Gastrocnemius medialis (tissue), 4 donors: ENCODE measurements at regions not wholly inside any gene's neighbourhood (a gene's known extent, or its start where the extent isn't known, plus 50 kb on each side); places are given as distances from the start of the nearest gene placed in this dataset.
"Not testable (repeated sequence)": the region's sequence is repeated elsewhere in the genome, so short reads cannot be mapped to it uniquely, and the experiment has no call there.

Experiments used
- ATAC-seq, 2 donors: fragments of 150-250 bp; one replicate each; pipeline ENCODE4 v1.9.1; 2016
- DNase-seq, 2 donors: peaks; one replicate each; pipeline ENCODE4 v3.0.0-alpha.2; 2019
- H3K27ac ChIP-seq, 4 donors: fragments of 200-600 bp; sonication (generic); 1 replicate in 1 of 4; 2 replicates in 3 of 4; pipeline ENCODE4 v1.5.1; 2016 to 2018; ENCODE audit warnings: mild to moderate bottlenecking in 2 of 4, moderate library complexity in 1 of 4
- H3K27me3 ChIP-seq, 3 donors: fragments of 200-600 bp; sonication (generic) in 2 of 3; 1 replicate in 1 of 3; 2 replicates in 2 of 3; pipeline versions ENCODE4 v1.5.1 to v1.6.0; 2016 to 2019; ENCODE audit warnings: mild to moderate bottlenecking in 1 of 3, moderate library complexity in 1 of 3
- H3K36me3 ChIP-seq, 2 donors: fragments of 200-600 bp; sonication (generic) in 1 of 2; one replicate each; pipeline ENCODE4 v1.5.1; 2017 to 2018
- H3K4me1 ChIP-seq, 2 donors: fragments of 200-600 bp; sonication (generic) in 1 of 2; one replicate each; pipeline ENCODE4 v1.5.1; 2016 to 2017; ENCODE audit warnings: mild to moderate bottlenecking in 2 of 2
- H3K4me3 ChIP-seq, 4 donors: fragments of 200-600 bp; sonication (generic) in 3 of 4; 1 replicate in 1 of 4; 2 replicates in 3 of 4; pipeline ENCODE4 v1.5.1; 2016 to 2019; ENCODE audit warnings: mild to moderate bottlenecking in 2 of 4
- H3K9me3 ChIP-seq, 3 donors: fragments of 200-600 bp; sonication (generic) in 2 of 3; 1 replicate in 1 of 3; 2 replicates in 2 of 3; pipeline ENCODE4 v1.5.1; 2016 to 2019
- CTCF ChIP-seq, 5 experiments: fragments of 450-650 bp in 3 of 5; fragments of 200-600 bp in 2 of 5; sonication (generic) in 2 of 5; IDR thresholded peaks in 4 of 5; conservative IDR thresholded peaks in 1 of 5; 1 replicate in 4 of 5; 2 replicates in 1 of 5; pipeline ENCODE4 v1.5.1; 2016 to 2019; ENCODE audit warnings: antibody characterized with exemption in 5 of 5, mild to moderate bottlenecking in 3 of 5, moderate library complexity in 3 of 5
- POLR2A ChIP-seq, 2 donors: fragments of 450-650 bp; IDR thresholded peaks; one replicate each; pipeline ENCODE4 v1.6.1; 2017; ENCODE audit warnings: antibody characterized with exemption in 2 of 2, mild to moderate bottlenecking in 2 of 2, moderate library complexity in 2 of 2
- in situ Hi-C, 4 donors: fragments of 200-750 bp; cut with MboI; loops; one replicate each; pipeline versions ENCODE4 v1.15.0 to v1.8.0; 2017; ENCODE audit warnings: low sequenced_read_pairs in 4 of 4
- intact Hi-C: fragments of 100-400 bp; cut with DNase I; formaldehyde crosslinking; loops from one replicate; pipeline ENCODE4 v1.15.1; 2023; ENCODE audit warnings: low total_unique reads

GRCh38 chr14:84483072-84483420 lies 1046.9 kb upstream of the FLRT2 start:
- Histone ChIP-seq H3K27ac (no peak overlapping the region), H3K4me1 (no peaks in the 10 kb centered on the region), H3K36me3 (no peaks in the 10 kb centered on the region), H3K9me3 (no peaks in the 10 kb centered on the region), H3K4me3 (no peak overlapping the region), H3K27me3 (no peaks in the 10 kb centered on the region)
- ATAC-seq (no peak), DNase-seq (no peak)
- TF ChIP-seq CTCF (IDR thresholded peaks at IDR 0.05 in 4 of 5, conservative IDR thresholded peaks at IDR 0.05 in 1 of 5) (no peak), POLR2A (IDR thresholded peaks at IDR 0.05) (no peak)
- intact Hi-C loops, result no loop called here
- in situ Hi-C loops, result no loop called here

GRCh38 chr14:84484243-84484642 lies 1045.7 kb upstream of the FLRT2 start:
- H3K36me3 ChIP-seq, ATAC-seq, in situ Hi-C loops, H3K27ac ChIP-seq, H3K27me3 ChIP-seq, H3K4me1 ChIP-seq, intact Hi-C loops, DNase-seq, H3K9me3 ChIP-seq, H3K4me3 ChIP-seq: not testable (repeated sequence)

- no peak overlapping the region for H3K27ac ChIP-seq
- H3K4me1 ChIP-seq, result no peaks in the 10 kb centered on the region
- no peaks in the 10 kb centered on the region for H3K36me3 ChIP-seq
- in situ Hi-C loops (no loop called here), intact Hi-C loops (no loop called here)
- no peaks in the 10 kb centered on the region for H3K9me3 ChIP-seq
- DNase-seq (no peak), ATAC-seq (no peak)
- H3K4me3 ChIP-seq, result no peak overlapping the region
- no peaks in the 10 kb centered on the region for H3K27me3 ChIP-seq
- no peak for TF ChIP-seq CTCF (IDR thresholded peaks at IDR 0.05 in 4 of 5, conservative IDR thresholded peaks at IDR 0.05 in 1 of 5)
These were observed 1044.9 kb upstream of the FLRT2 start for GRCh38 chr14:84485036-84485435.

- ATAC-seq, result no peak
- no peaks in the 10 kb centered on the region for H3K9me3 ChIP-seq
These were observed 1039.9 kb upstream of the FLRT2 start for GRCh38 chr14:84490081-84490480.

GRCh38 chr14:84492685-84493084 lies 1037.3 kb upstream of the FLRT2 start:
- in situ Hi-C loops (no loop called here), intact Hi-C loops (no loop called here)
- DNase-seq (no peak), ATAC-seq (no peak)
- Histone ChIP-seq H3K27me3 (no peaks in the 10 kb centered on the region), H3K4me1 (no peaks in the 10 kb centered on the region), H3K27ac (no peak overlapping the region), H3K36me3 (no peaks in the 10 kb centered on the region), H3K9me3 (no peaks in the 10 kb centered on the region), H3K4me3 (no peak overlapping the region)
- TF ChIP-seq CTCF (IDR thresholded peaks at IDR 0.05 in 4 of 5, conservative IDR thresholded peaks at IDR 0.05 in 1 of 5), result no peak
- no peak for TF ChIP-seq POLR2A (IDR thresholded peaks at IDR 0.05)

More at GRCh38 chr14:84490081-84490480, 1039.9 kb upstream of the FLRT2 start:
- Histone ChIP-seq H3K27me3 (no peaks in the 10 kb centered on the region), H3K27ac (no peak overlapping the region), H3K36me3 (no peaks in the 10 kb centered on the region), H3K4me1 (no peaks in the 10 kb centered on the region), H3K4me3 (no peak overlapping the region)
- intact Hi-C loops, result no loop called here
- no peak for DNase-seq
- in situ Hi-C loops, result no loop called here
- no peak for TF ChIP-seq POLR2A (IDR thresholded peaks at IDR 0.05)
- TF ChIP-seq CTCF (IDR thresholded peaks at IDR 0.05 in 4 of 5, conservative IDR thresholded peaks at IDR 0.05 in 1 of 5), result no peak
